ENCODE measurements at regions not wholly inside any gene's neighbourhood (a gene's known extent, or its start where the extent isn't known, plus 50 kb on each side); places are given as distances from the start of the nearest gene placed in this dataset.

GRCh38 chr22:34057726-34058125 is 137.4 kb upstream of the LARGE1 start:
- Histone ChIP-seq H3K36me3 (ENCODE audit: control insufficient read depth, insufficient read depth, low read length) (no peaks in the 10 kb centered on the region), H3K27me3 (ENCODE audit: control insufficient read depth, insufficient read depth, low read length) (no peaks in the 10 kb centered on the region), H3K4me3 (ENCODE audit: low read depth, low read length) (no peak overlapping the region), H3K4me1 (ENCODE audit: control insufficient read depth, insufficient read depth, low read length) (no peaks in the 10 kb centered on the region), H3K9me3 (ENCODE audit: control insufficient read depth, insufficient read depth, low read length) (no peaks in the 10 kb centered on the region), H3K9ac (ENCODE audit: low read depth, low read length) (no peak overlapping the region)

GRCh38 chr22:34064696-34065095 is 144.4 kb upstream of the LARGE1 start:
- H3K4me1 ChIP-seq (ENCODE audit: control insufficient read depth, insufficient read depth, low read length) = no peaks in the 10 kb centered on the region
- H3K9me3 ChIP-seq (ENCODE audit: control insufficient read depth, insufficient read depth, low read length) = no peaks in the 10 kb centered on the region
- H3K27me3 ChIP-seq (ENCODE audit: control insufficient read depth, insufficient read depth, low read length) = no peaks in the 10 kb centered on the region
- H3K9ac ChIP-seq (ENCODE audit: low read depth, low read length) = no peak overlapping the region
- H3K4me3 ChIP-seq (ENCODE audit: low read depth, low read length) = no peak overlapping the region
- H3K36me3 ChIP-seq (ENCODE audit: control insufficient read depth, insufficient read depth, low read length) = no peaks in the 10 kb centered on the region

- Histone ChIP-seq H3K4me1 (ENCODE audit: control insufficient read depth, insufficient read depth, low read length) (no peaks in the 10 kb centered on the region), H3K27me3 (ENCODE audit: control insufficient read depth, insufficient read depth, low read length) (no peaks in the 10 kb centered on the region), H3K4me3 (ENCODE audit: low read depth, low read length) (no peak overlapping the region), H3K36me3 (ENCODE audit: control insufficient read depth, insufficient read depth, low read length) (no peaks in the 10 kb centered on the region), H3K9ac (ENCODE audit: low read depth, low read length) (no peak overlapping the region), H3K9me3 (ENCODE audit: control insufficient read depth, insufficient read depth, low read length) (no peaks in the 10 kb centered on the region)
These were observed 146.8 kb upstream of the LARGE1 start for GRCh38 chr22:34067031-34067430.

- no peaks in the 10 kb centered on the region for H3K36me3 ChIP-seq (ENCODE audit: control insufficient read depth, insufficient read depth, low read length)
- H3K4me1 ChIP-seq (ENCODE audit: control insufficient read depth, insufficient read depth, low read length) = no peaks in the 10 kb centered on the region
- no peaks in the 10 kb centered on the region for H3K9me3 ChIP-seq (ENCODE audit: control insufficient read depth, insufficient read depth, low read length)
- H3K27me3 ChIP-seq (ENCODE audit: control insufficient read depth, insufficient read depth, low read length) = no peaks in the 10 kb centered on the region
- no peak overlapping the region for H3K9ac ChIP-seq (ENCODE audit: low read depth, low read length)
- no peak overlapping the region for H3K4me3 ChIP-seq (ENCODE audit: low read depth, low read length)
These were observed 147.7 kb upstream of the LARGE1 start for GRCh38 chr22:34068001-34068400.

- no peaks in the 10 kb centered on the region for H3K27me3 ChIP-seq (ENCODE audit: control insufficient read depth, insufficient read depth, low read length)
- no peaks in the 10 kb centered on the region for H3K36me3 ChIP-seq (ENCODE audit: control insufficient read depth, insufficient read depth, low read length)
- H3K4me1 ChIP-seq (ENCODE audit: control insufficient read depth, insufficient read depth, low read length) = no peaks in the 10 kb centered on the region
- H3K9me3 ChIP-seq (ENCODE audit: control insufficient read depth, insufficient read depth, low read length) = no peaks in the 10 kb centered on the region
- no peak overlapping the region for H3K4me3 ChIP-seq (ENCODE audit: low read depth, low read length)
- no peak overlapping the region for H3K9ac ChIP-seq (ENCODE audit: low read depth, low read length)
These were observed 149.8 kb upstream of the LARGE1 start for GRCh38 chr22:34070051-34070450.

- H3K36me3 ChIP-seq (ENCODE audit: control insufficient read depth, insufficient read depth, low read length) = no peaks in the 10 kb centered on the region
- no peaks in the 10 kb centered on the region for H3K9me3 ChIP-seq (ENCODE audit: control insufficient read depth, insufficient read depth, low read length)
- H3K4me1 ChIP-seq (ENCODE audit: control insufficient read depth, insufficient read depth, low read length) = no peaks in the 10 kb centered on the region
- no peaks in the 10 kb centered on the region for H3K27me3 ChIP-seq (ENCODE audit: control insufficient read depth, insufficient read depth, low read length)
- H3K9ac ChIP-seq (ENCODE audit: low read depth, low read length) = no peak overlapping the region
- no peak overlapping the region for H3K4me3 ChIP-seq (ENCODE audit: low read depth, low read length)
These were observed 150.3 kb upstream of the LARGE1 start for GRCh38 chr22:34070531-34070930.

- H3K9ac ChIP-seq (ENCODE audit: low read depth, low read length) = no peak overlapping the region
- no peaks in the 10 kb centered on the region for H3K27me3 ChIP-seq (ENCODE audit: control insufficient read depth, insufficient read depth, low read length)
- H3K4me1 ChIP-seq (ENCODE audit: control insufficient read depth, insufficient read depth, low read length) = no peaks in the 10 kb centered on the region
These were observed 152.3 kb upstream of the LARGE1 start for GRCh38 chr22:34072585-34072984.

GRCh38 chr22:34080433-34080832 is 160.2 kb upstream of the LARGE1 start:
- Histone ChIP-seq H3K9ac (ENCODE audit: low read depth, low read length) (no peak overlapping the region), H3K27me3 (ENCODE audit: control insufficient read depth, insufficient read depth, low read length) (no peaks in the 10 kb centered on the region), H3K4me3 (ENCODE audit: low read depth, low read length) (no peak overlapping the region), H3K4me1 (ENCODE audit: control insufficient read depth, insufficient read depth, low read length) (no peaks in the 10 kb centered on the region), H3K9me3 (ENCODE audit: control insufficient read depth, insufficient read depth, low read length) (no peaks in the 10 kb centered on the region), H3K36me3 (ENCODE audit: control insufficient read depth, insufficient read depth, low read length) (no peaks in the 10 kb centered on the region)

More at GRCh38 chr22:34072585-34072984, 152.3 kb upstream of the LARGE1 start:
- Histone ChIP-seq H3K4me3 (ENCODE audit: low read depth, low read length) (no peak overlapping the region), H3K36me3 (ENCODE audit: control insufficient read depth, insufficient read depth, low read length) (no peaks in the 10 kb centered on the region), H3K9me3 (ENCODE audit: control insufficient read depth, insufficient read depth, low read length) (no peaks in the 10 kb centered on the region)

- Histone ChIP-seq H3K9me3 (ENCODE audit: control insufficient read depth, insufficient read depth, low read length) (no peaks in the 10 kb centered on the region), H3K4me3 (ENCODE audit: low read depth, low read length) (no peak overlapping the region), H3K27me3 (ENCODE audit: control insufficient read depth, insufficient read depth, low read length) (no peaks in the 10 kb centered on the region), H3K36me3 (ENCODE audit: control insufficient read depth, insufficient read depth, low read length) (no peaks in the 10 kb centered on the region), H3K4me1 (ENCODE audit: control insufficient read depth, insufficient read depth, low read length) (no peaks in the 10 kb centered on the region), H3K9ac (ENCODE audit: low read depth, low read length) (no peak overlapping the region)
These were observed 176.5 kb upstream of the LARGE1 start for GRCh38 chr22:34096770-34097169.

- H3K9ac ChIP-seq (ENCODE audit: low read depth, low read length) = no peak overlapping the region
- H3K9me3 ChIP-seq (ENCODE audit: control insufficient read depth, insufficient read depth, low read length) = no peaks in the 10 kb centered on the region
- no peak overlapping the region for H3K4me3 ChIP-seq (ENCODE audit: low read depth, low read length)
- H3K4me1 ChIP-seq (ENCODE audit: control insufficient read depth, insufficient read depth, low read length) = no peaks in the 10 kb centered on the region
- no peaks in the 10 kb centered on the region for H3K36me3 ChIP-seq (ENCODE audit: control insufficient read depth, insufficient read depth, low read length)
- H3K27me3 ChIP-seq (ENCODE audit: control insufficient read depth, insufficient read depth, low read length) = no peaks in the 10 kb centered on the region
These were observed 179.0 kb upstream of the LARGE1 start for GRCh38 chr22:34099278-34099677.

GRCh38 chr22:34102633-34103032 is 182.4 kb upstream of the LARGE1 start:
- H3K27me3 ChIP-seq (ENCODE audit: control insufficient read depth, insufficient read depth, low read length) = no peaks in the 10 kb centered on the region
- no peaks in the 10 kb centered on the region for H3K4me1 ChIP-seq (ENCODE audit: control insufficient read depth, insufficient read depth, low read length)
- H3K4me3 ChIP-seq (ENCODE audit: low read depth, low read length) = no peak overlapping the region
- no peaks in the 10 kb centered on the region for H3K9me3 ChIP-seq (ENCODE audit: control insufficient read depth, insufficient read depth, low read length)
- H3K36me3 ChIP-seq (ENCODE audit: control insufficient read depth, insufficient read depth, low read length) = no peaks in the 10 kb centered on the region
- H3K9ac ChIP-seq (ENCODE audit: low read depth, low read length) = no peak overlapping the region

GRCh38 chr22:34105461-34106062 is 185.3 kb upstream of the LARGE1 start:
- Histone ChIP-seq H3K4me1 (ENCODE audit: control insufficient read depth, insufficient read depth, low read length) (no peaks in the 10 kb centered on the region), H3K9ac (ENCODE audit: low read depth, low read length) (no peak overlapping the region), H3K4me3 (ENCODE audit: low read depth, low read length) (no peak overlapping the region)

More at GRCh38 chr22:34105461-34106062, 185.3 kb upstream of the LARGE1 start:
- H3K9me3 ChIP-seq (ENCODE audit: control insufficient read depth, insufficient read depth, low read length) = no peaks in the 10 kb centered on the region
- no peaks in the 10 kb centered on the region for H3K36me3 ChIP-seq (ENCODE audit: control insufficient read depth, insufficient read depth, low read length)
- H3K27me3 ChIP-seq (ENCODE audit: control insufficient read depth, insufficient read depth, low read length) = peaks cover 3% of the 10 kb centered on the region
